Neuronal stem cell (in vitro differentiated cells): ENCODE measurements at regions not wholly inside any gene's neighbourhood (a gene's known extent, or its start where the extent isn't known, plus 50 kb on each side); places are given as distances from the start of the nearest gene placed in this dataset.

ENCODE experiments used
- DNase-seq: peaks from one replicate; pipeline ENCODE4 v3.0.0-alpha.2; 2013; ENCODE audit warnings: low spot score
- H2AFZ ChIP-seq: one replicate; pipeline ENCODE4 v1.6.1; 2013; ENCODE audit warnings: mild to moderate bottlenecking, low read length, inconsistent platforms
- H2AK5ac ChIP-seq: 2 replicates; pipeline ENCODE4 v1.6.1; 2013; ENCODE audit warnings: low read depth, mild to moderate bottlenecking, inconsistent platforms, low read length, moderate library complexity, mixed read lengths
- H2BK120ac ChIP-seq: 2 replicates; pipeline ENCODE4 v1.6.1; 2013; ENCODE audit warnings: low read depth, mild to moderate bottlenecking, inconsistent platforms, low read length, moderate library complexity, mixed read lengths
- H2BK12ac ChIP-seq: one replicate; pipeline ENCODE4 v1.6.1; 2013; ENCODE audit warnings: low read length, inconsistent platforms
- H2BK15ac ChIP-seq: 2 replicates; pipeline ENCODE4 v1.6.1; 2013; ENCODE audit warnings: mild to moderate bottlenecking, low read length, inconsistent platforms, mixed read lengths
- H2BK5ac ChIP-seq: one replicate; pipeline ENCODE4 v1.6.1; 2013; ENCODE audit warnings: inconsistent platforms, mild to moderate bottlenecking, low read length, moderate library complexity
- H3K14ac ChIP-seq: one replicate; pipeline ENCODE4 v1.6.1; 2013; ENCODE audit warnings: low read length, inconsistent platforms
- H3K18ac ChIP-seq: 2 replicates; pipeline ENCODE4 v1.6.1; 2013; ENCODE audit warnings: low read length, inconsistent platforms
- H3K23ac ChIP-seq: 2 replicates; pipeline ENCODE4 v1.6.1; 2013; ENCODE audit warnings: low read depth, mild to moderate bottlenecking, mixed read lengths, low read length, inconsistent platforms; ENCODE audit not compliant: poor library complexity
- H3K27ac ChIP-seq: replicated peaks from 3 replicates; pipeline ENCODE4 v1.5.1; 2013; ENCODE audit warnings: low read length, inconsistent platforms
- H3K27me3 ChIP-seq, 3 experiments: 2 replicates each; pipeline ENCODE4 v1.6.1; 2013; ENCODE audit warnings: low read length in 3 of 3, mild to moderate bottlenecking in 2 of 3, inconsistent platforms in 1 of 3, low read depth in 1 of 3, mixed read lengths in 1 of 3, moderate library complexity in 1 of 3; ENCODE audit not compliant: control insufficient read depth in 3 of 3, insufficient read depth in 3 of 3
- H3K36me3 ChIP-seq, 2 donors: replicated peaks in 1 of 2; 2 replicates each; pipeline ENCODE4 v1.6.1; 2013; ENCODE audit warnings: low read length in 2 of 2; ENCODE audit not compliant: control insufficient read depth in 2 of 2, insufficient read depth in 2 of 2
- H3K4ac ChIP-seq: 2 replicates; pipeline ENCODE4 v1.6.1; 2013; ENCODE audit warnings: inconsistent platforms, mild to moderate bottlenecking, low read length, moderate library complexity
- H3K4me1 ChIP-seq, 2 donors: 1 replicate in 1 of 2; 2 replicates in 1 of 2; pipeline ENCODE4 v1.6.1; 2013; ENCODE audit warnings: low read length in 2 of 2, low read depth in 1 of 2; ENCODE audit not compliant: control insufficient read depth in 2 of 2, insufficient read depth in 1 of 2
- H3K4me2 ChIP-seq: one replicate; pipeline ENCODE4 v1.6.1; 2013; ENCODE audit warnings: mild to moderate bottlenecking, low read length, inconsistent platforms; ENCODE audit not compliant: insufficient read depth, poor library complexity, severe bottlenecking
- H3K4me3 ChIP-seq, 2 donors: 2 replicates each; pipeline ENCODE4 v1.5.1; 2013; ENCODE audit warnings: low read length in 2 of 2, mild to moderate bottlenecking in 2 of 2, inconsistent platforms in 1 of 2, moderate library complexity in 1 of 2
- H3K79me1 ChIP-seq: one replicate; pipeline ENCODE4 v1.6.1; 2013; ENCODE audit warnings: low read depth, mild to moderate bottlenecking, inconsistent platforms, low read length, moderate library complexity
- H3K9ac ChIP-seq: one replicate; pipeline ENCODE4 v1.6.1; 2013; ENCODE audit warnings: mild to moderate bottlenecking, low read depth, low read length, inconsistent platforms; ENCODE audit not compliant: poor library complexity
- H3K9me3 ChIP-seq, 2 donors: replicated peaks in 1 of 2; 2 replicates each; pipeline versions ENCODE3 to v1.6.1; 2013; ENCODE audit warnings: low read length in 2 of 2, mild to moderate bottlenecking in 2 of 2, inconsistent platforms in 1 of 2, low read depth in 1 of 2, mixed read lengths in 1 of 2, moderate library complexity in 1 of 2; ENCODE audit not compliant: control insufficient read depth in 2 of 2, insufficient read depth in 1 of 2
- H4K8ac ChIP-seq: one replicate; pipeline ENCODE4 v1.6.1; 2013; ENCODE audit warnings: low read depth, mild to moderate bottlenecking, inconsistent platforms, low read length, moderate library complexity
- H4K91ac ChIP-seq: one replicate; pipeline ENCODE4 v1.6.1; 2013; ENCODE audit warnings: low read length, low read depth, mild to moderate bottlenecking, inconsistent platforms; ENCODE audit not compliant: poor library complexity
- WGBS, 2 donors: extraction: QIAGEN DNeasy Blood & Tissue Kit; methylation state at CpG; one replicate each; pipeline ENCODE4 v1.1.7; 2013; ENCODE audit warnings: missing lambda C conversion rate in 2 of 2, mixed read lengths in 1 of 2; ENCODE audit not compliant: insufficient read length in 2 of 2, insufficient replicate concordance in 1 of 2; ENCODE audit errors: extremely low coverage in 2 of 2; 5-methylcytosine and 5-hydroxymethylcytosine counted together

DNA sequence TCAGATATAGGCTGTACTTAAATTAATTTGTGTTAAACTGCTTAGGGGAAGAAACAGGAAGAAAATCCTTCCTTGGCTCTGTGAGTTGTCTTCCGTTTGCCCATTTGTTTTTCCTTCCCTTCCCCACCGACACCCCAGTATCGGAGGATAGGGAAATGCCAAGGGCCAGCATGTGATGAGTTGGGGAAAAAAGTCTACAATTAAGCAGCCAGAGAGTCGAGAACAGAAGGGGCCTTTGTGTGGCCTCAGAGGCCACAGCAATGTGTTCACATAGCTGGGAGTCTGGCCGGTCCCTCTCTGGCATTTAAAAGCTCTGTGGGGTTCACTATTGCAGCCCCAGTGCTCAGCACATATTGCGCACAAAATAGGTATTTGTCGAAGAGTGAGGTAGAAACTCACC, 489.3 kb downstream of the MATN1 start:
- no peak overlapping the region for H2BK5ac ChIP-seq
- H2BK120ac ChIP-seq = no peak overlapping the region
- H3K27ac ChIP-seq = no peak overlapping the region
- no peak overlapping the region for H3K9ac ChIP-seq
- H4K91ac ChIP-seq = no peak overlapping the region
- no peaks in the 10 kb centered on the region for H3K79me1 ChIP-seq
- H4K8ac ChIP-seq = no peak overlapping the region
- H3K14ac ChIP-seq = no peak overlapping the region
- H2AK5ac ChIP-seq = no peak overlapping the region
- H3K23ac ChIP-seq = no peak overlapping the region
- H3K27me3 ChIP-seq = no peaks in the 10 kb centered on the region
- H3K4me1 ChIP-seq = no peaks in the 10 kb centered on the region
- no peak overlapping the region for H3K4me2 ChIP-seq
- H3K36me3 ChIP-seq = no peaks in the 10 kb centered on the region
- no peak overlapping the region for H3K4ac ChIP-seq
- WGBS, 2 donors = no CpG with 5 or more reads among the region's 7 CpGs
- no peak overlapping the region for H3K4me3 ChIP-seq
- H3K18ac ChIP-seq = no peak overlapping the region
- H2BK12ac ChIP-seq = no peak overlapping the region
- H2AFZ ChIP-seq = no peak overlapping the region
- no peak overlapping the region for H2BK15ac ChIP-seq
- no peak for DNase-seq
- H3K9me3 ChIP-seq = no peaks in the 10 kb centered on the region

DNA sequence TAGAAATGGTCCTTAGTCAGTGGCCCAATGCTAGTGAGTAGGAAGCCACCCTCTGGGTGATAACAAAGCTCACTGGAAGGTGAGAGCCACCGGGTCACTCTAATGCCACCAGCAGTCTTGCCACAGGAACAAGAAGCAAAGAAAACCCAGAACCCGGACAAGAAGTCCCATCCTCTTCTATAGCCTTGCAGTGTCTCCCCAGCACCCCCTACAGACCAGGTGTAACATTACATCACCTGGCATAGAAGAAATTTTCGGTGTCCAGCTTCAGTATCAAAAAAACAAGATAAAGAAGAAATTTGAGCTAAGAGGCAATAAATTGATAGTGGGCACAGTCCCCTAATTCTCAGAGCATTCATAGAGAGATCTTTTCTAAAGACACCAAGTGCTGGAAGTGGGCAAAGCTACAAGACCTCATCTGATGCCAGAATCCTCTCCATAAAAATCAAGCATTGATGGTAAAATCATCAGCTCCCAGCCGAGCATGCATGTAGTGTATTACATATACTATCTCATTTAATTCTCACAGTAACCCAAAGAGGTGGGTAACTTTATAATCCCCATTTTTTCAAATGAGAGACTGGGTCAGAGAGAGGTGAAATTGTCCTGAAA, 491.0 kb downstream of the MATN1 start:
- Histone ChIP-seq H2BK120ac (no peak overlapping the region), H3K4me3 (no peak overlapping the region), H3K4ac (no peak overlapping the region), H2AK5ac (no peak overlapping the region), H2AFZ (no peak overlapping the region), H3K36me3 (no peaks in the 10 kb centered on the region), H4K8ac (no peak overlapping the region), H3K9me3 (no peaks in the 10 kb centered on the region), H3K9ac (no peak overlapping the region), H3K27ac (no peak overlapping the region), H2BK12ac (no peak overlapping the region), H4K91ac (no peak overlapping the region), H2BK15ac (no peak overlapping the region), H3K79me1 (no peaks in the 10 kb centered on the region), H3K18ac (no peak overlapping the region), H3K4me1 (no peaks in the 10 kb centered on the region), H3K14ac (no peak overlapping the region), H3K27me3 (no peaks in the 10 kb centered on the region), H3K23ac (no peak overlapping the region), H2BK5ac (no peak overlapping the region), H3K4me2 (no peak overlapping the region)
- no CpG with 5 or more reads among the region's 4 CpGs for WGBS, 2 donors
- DNase-seq = no peak

DNA sequence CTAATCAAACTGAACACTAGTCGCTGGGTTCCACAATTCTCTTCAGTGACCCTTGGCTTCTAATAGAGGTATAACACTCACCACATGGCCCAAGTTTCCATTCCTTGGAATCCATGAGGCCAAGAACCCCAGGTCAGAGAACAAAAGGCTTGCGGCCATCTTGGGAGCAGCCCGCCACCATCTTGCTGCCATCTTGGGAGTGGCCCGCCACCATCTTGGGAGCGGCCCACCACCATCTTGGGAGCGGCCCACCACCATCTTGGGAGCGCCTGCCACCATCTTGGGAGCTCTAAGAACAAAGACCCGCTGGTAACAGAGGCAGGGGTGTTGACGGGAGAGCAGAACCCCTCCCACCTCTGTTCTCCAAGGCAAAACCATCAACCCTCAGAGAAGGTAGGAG, 493.4 kb downstream of the MATN1 start:
- H3K14ac ChIP-seq = no peak overlapping the region
- no peak overlapping the region for H4K8ac ChIP-seq
- H3K27me3 ChIP-seq = peaks cover 0 to 2% (median 0%) of the 10 kb centered on the region in 3 experiments
- H2BK12ac ChIP-seq = no peak overlapping the region
- H2BK120ac ChIP-seq = no peak overlapping the region
- no peak overlapping the region for H2BK15ac ChIP-seq
- no peak for DNase-seq
- H3K79me1 ChIP-seq = no peaks in the 10 kb centered on the region
- H3K9me3 ChIP-seq = no peaks in the 10 kb centered on the region
- no peak overlapping the region for H2AK5ac ChIP-seq
- no peak overlapping the region for H3K4ac ChIP-seq
- no peak overlapping the region for H3K9ac ChIP-seq
- H2AFZ ChIP-seq = peak overlapping the region; percentile 10
- peak overlapping the region; percentile 11 for H3K23ac ChIP-seq
- H3K36me3 ChIP-seq = no peaks in the 10 kb centered on the region
- H3K18ac ChIP-seq = no peak overlapping the region
- no peaks in the 10 kb centered on the region for H3K4me1 ChIP-seq
- H3K4me3 ChIP-seq = no peak overlapping the region
- no peak overlapping the region for H2BK5ac ChIP-seq
- H3K27ac ChIP-seq = no peak overlapping the region
- no CpG with 5 or more reads among the region's 9 CpGs for WGBS, 2 donors
- H4K91ac ChIP-seq = no peak overlapping the region
- H3K4me2 ChIP-seq = no peak overlapping the region

DNA sequence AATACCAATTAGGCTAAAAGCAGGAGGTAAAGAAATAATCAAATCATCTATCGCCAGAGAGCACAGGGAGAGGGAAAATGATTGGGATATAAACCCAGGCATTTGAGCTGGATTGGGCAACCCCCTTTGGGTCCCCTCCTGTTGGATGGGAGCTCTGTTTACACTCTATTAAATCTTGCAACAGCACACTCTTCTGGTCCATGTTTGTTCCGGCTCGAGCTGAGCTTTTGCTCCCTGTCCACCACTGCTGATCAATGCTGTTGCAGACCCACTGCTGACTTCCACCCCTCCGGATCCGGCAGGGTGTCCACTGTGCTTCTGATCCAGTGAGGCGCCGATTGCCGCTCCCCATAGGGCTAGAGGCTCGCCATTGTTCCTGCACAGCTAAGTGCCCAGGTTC, 493.8 kb downstream of the MATN1 start:
- no peak for DNase-seq
- H3K9me3 ChIP-seq = no peaks in the 10 kb centered on the region
- no peak overlapping the region for H3K4ac ChIP-seq
- no peak overlapping the region for H4K91ac ChIP-seq
- WGBS, 2 donors = no CpG with 5 or more reads among the region's 9 CpGs
- no peaks in the 10 kb centered on the region for H3K4me1 ChIP-seq
- H3K14ac ChIP-seq = no peak overlapping the region
- H3K36me3 ChIP-seq = no peaks in the 10 kb centered on the region
- H3K27me3 ChIP-seq = peaks cover 0 to 2% (median 0%) of the 10 kb centered on the region in 3 experiments
- H3K18ac ChIP-seq = no peak overlapping the region
- H2BK5ac ChIP-seq = no peak overlapping the region
- no peak overlapping the region for H2BK15ac ChIP-seq
- H3K79me1 ChIP-seq = no peaks in the 10 kb centered on the region
- no peak overlapping the region for H2BK12ac ChIP-seq
- no peak overlapping the region for H2AFZ ChIP-seq
- no peak overlapping the region for H3K4me2 ChIP-seq
- no peak overlapping the region for H3K9ac ChIP-seq
- H2AK5ac ChIP-seq = no peak overlapping the region
- H2BK120ac ChIP-seq = no peak overlapping the region
- H3K23ac ChIP-seq = no peak overlapping the region
- H3K4me3 ChIP-seq = no peak overlapping the region
- H4K8ac ChIP-seq = no peak overlapping the region
- no peak overlapping the region for H3K27ac ChIP-seq
